ENCODE measurements at regions not wholly inside any gene's neighbourhood (a gene's known extent, or its start where the extent isn't known, plus 50 kb on each side); places are given as distances from the start of the nearest gene placed in this dataset.
A peak's percentile ranks its signal among the peaks of the same experiment; 100 is the strongest.
"Not testable (repeated sequence)": the region's sequence is repeated elsewhere in the genome, so short reads cannot be mapped to it uniquely, and the experiment has no call there.

GRCh38 chr9:62862180-62862579 lies 1672.3 kb downstream of the SPATA31A7 start:
- H3K36me3 Mint-ChIP-seq (ENCODE audit: insufficient read depth in 1 of 3, low read depth in 3 of 3); H3K79me1 ChIP-seq (ENCODE audit: insufficient read depth, low read depth, low read length, poor library complexity, severe bottlenecking); H4K8ac ChIP-seq (replicated peaks; ENCODE audit: insufficient read length, low read depth, low read length); H2AFZ ChIP-seq (ENCODE audit: low read length); H3K27ac Mint-ChIP-seq; H3K4me3 Mint-ChIP-seq; H3K4me2 ChIP-seq (ENCODE audit: insufficient read depth, insufficient read length, low read length); H3K9ac ChIP-seq (ENCODE audit: extremely low read depth, insufficient read length, low read length); H2BK15ac ChIP-seq (ENCODE audit: low read depth, low read length); H4K5ac ChIP-seq (ENCODE audit: insufficient read length, low read depth, low read length); H3K79me2 ChIP-seq (ENCODE audit: insufficient read depth, low read length); H2BK120ac ChIP-seq (ENCODE audit: low read depth, low read length, poor library complexity, severe bottlenecking); H3T11ph ChIP-seq (ENCODE audit: low read length); H4K20me1 ChIP-seq (ENCODE audit: control insufficient read depth, insufficient read depth, insufficient read length); H3K4me1 ChIP-seq (ENCODE audit: insufficient read depth, low read length); H3K9me3 Mint-ChIP-seq; H2BK20ac ChIP-seq (ENCODE audit: low read depth, low read length, poor library complexity, severe bottlenecking); H3K9me3 ChIP-seq (ENCODE audit: control insufficient read depth, low read depth, low read length); H3K23ac ChIP-seq (ENCODE audit: insufficient read length, low read depth, low read length); H2AK5ac ChIP-seq (ENCODE audit: insufficient read length, low read length); H3K4ac ChIP-seq (ENCODE audit: low read depth, low read length); DNase-seq; H2BK5ac ChIP-seq (ENCODE audit: insufficient read length, low read length); H3K27ac ChIP-seq (ENCODE audit: insufficient read length, low read depth, low read length); H4K91ac ChIP-seq (ENCODE audit: insufficient read length, low read depth, low read length); H3K23me2 ChIP-seq (ENCODE audit: insufficient read length, low read depth, low read length, poor library complexity, severe bottlenecking); H3K18ac ChIP-seq (ENCODE audit: insufficient read length, low read depth, low read length); H2BK12ac ChIP-seq (ENCODE audit: insufficient read length, low read depth, low read length); H3K56ac ChIP-seq (ENCODE audit: insufficient read length, low read depth, low read length); H3K14ac ChIP-seq (ENCODE audit: insufficient read depth, low read length): not testable (repeated sequence)
- Mint-ChIP-seq H3K4me1 (peaks cover 13 to 17% of the 10 kb centered on the region in 2 experiments), H3K27me3 (ENCODE audit: low read depth) (peaks cover 92% of the 10 kb centered on the region)
- peaks cover 46% of the 10 kb centered on the region for H3K27me3 ChIP-seq (ENCODE audit: insufficient read depth, low read length)
- no CpG with 5 or more reads among the region's 2 CpGs for WGBS (ENCODE audit: extremely low coverage, insufficient read length, low lambda C conversion rate)

- H2BK5ac ChIP-seq (ENCODE audit: insufficient read length, low read length); H2BK12ac ChIP-seq (ENCODE audit: insufficient read length, low read depth, low read length); H3K4ac ChIP-seq (ENCODE audit: low read depth, low read length); H3K23ac ChIP-seq (ENCODE audit: insufficient read length, low read depth, low read length); H4K5ac ChIP-seq (ENCODE audit: insufficient read length, low read depth, low read length); H3K14ac ChIP-seq (ENCODE audit: insufficient read depth, low read length); H3K23me2 ChIP-seq (ENCODE audit: insufficient read length, low read depth, low read length, poor library complexity, severe bottlenecking); H2BK20ac ChIP-seq (ENCODE audit: low read depth, low read length, poor library complexity, severe bottlenecking); H4K91ac ChIP-seq (ENCODE audit: insufficient read length, low read depth, low read length); H2BK15ac ChIP-seq (ENCODE audit: low read depth, low read length); H2AFZ ChIP-seq (ENCODE audit: low read length); H3K9me3 Mint-ChIP-seq; H3K4me1 ChIP-seq (ENCODE audit: insufficient read depth, low read length); H3K79me1 ChIP-seq (ENCODE audit: insufficient read depth, low read depth, low read length, poor library complexity, severe bottlenecking); H3K18ac ChIP-seq (ENCODE audit: insufficient read length, low read depth, low read length); H3K9me3 ChIP-seq (ENCODE audit: control insufficient read depth, low read depth, low read length); H4K8ac ChIP-seq (replicated peaks; ENCODE audit: insufficient read length, low read depth, low read length); H3K27ac Mint-ChIP-seq; DNase-seq; H3K27ac ChIP-seq (ENCODE audit: insufficient read length, low read depth, low read length); H3K56ac ChIP-seq (ENCODE audit: insufficient read length, low read depth, low read length); H3K79me2 ChIP-seq (ENCODE audit: insufficient read depth, low read length); H3K9ac ChIP-seq (ENCODE audit: extremely low read depth, insufficient read length, low read length); H3T11ph ChIP-seq (ENCODE audit: low read length); H4K20me1 ChIP-seq (ENCODE audit: control insufficient read depth, insufficient read depth, insufficient read length); H2BK120ac ChIP-seq (ENCODE audit: low read depth, low read length, poor library complexity, severe bottlenecking); H3K4me2 ChIP-seq (ENCODE audit: insufficient read depth, insufficient read length, low read length); H3K36me3 Mint-ChIP-seq (ENCODE audit: insufficient read depth in 1 of 3, low read depth in 3 of 3); H2AK5ac ChIP-seq (ENCODE audit: insufficient read length, low read length): not testable (repeated sequence)
- no CpG with 5 or more reads among the region's 4 CpGs for WGBS (ENCODE audit: extremely low coverage, insufficient read length, low lambda C conversion rate)
- Mint-ChIP-seq H3K4me3 (peak overlapping the region in 1 of 2 experiments; percentile 45; a peak in 2 of 5 replicates), H3K27me3 (ENCODE audit: low read depth) (peaks cover 94% of the 10 kb centered on the region), H3K4me1 (peaks cover 13 to 17% of the 10 kb centered on the region in 2 experiments)
- peaks cover 43% of the 10 kb centered on the region for H3K27me3 ChIP-seq (ENCODE audit: insufficient read depth, low read length)
Measured at GRCh38 chr9:62863319-62863718, 1673.5 kb downstream of the SPATA31A7 start.
